GM10266 (cell line): ENCODE measurements at regions not wholly inside any gene's neighbourhood (a gene's known extent, or its start where the extent isn't known, plus 50 kb on each side); places are given as distances from the start of the nearest gene placed in this dataset.

Source experiments
- DNase-seq: peaks from one replicate; pipeline ENCODE4 v3.0.0; 2012; ENCODE audit errors: extremely low spot score
- TF ChIP-seq, protein P1 (sequence below): IDR thresholded peaks from 2 replicates; pipeline ENCODE4 v1.5.1; 2012; ENCODE audit warnings: mild to moderate bottlenecking, low read depth; ENCODE audit not compliant: control insufficient read depth, insufficient read depth; ENCODE audit errors: missing control alignments

GRCh38 chr10:69684020-69684980 is 54.3 kb downstream of the FAM241B start:
- TF ChIP-seq, protein P1, sequence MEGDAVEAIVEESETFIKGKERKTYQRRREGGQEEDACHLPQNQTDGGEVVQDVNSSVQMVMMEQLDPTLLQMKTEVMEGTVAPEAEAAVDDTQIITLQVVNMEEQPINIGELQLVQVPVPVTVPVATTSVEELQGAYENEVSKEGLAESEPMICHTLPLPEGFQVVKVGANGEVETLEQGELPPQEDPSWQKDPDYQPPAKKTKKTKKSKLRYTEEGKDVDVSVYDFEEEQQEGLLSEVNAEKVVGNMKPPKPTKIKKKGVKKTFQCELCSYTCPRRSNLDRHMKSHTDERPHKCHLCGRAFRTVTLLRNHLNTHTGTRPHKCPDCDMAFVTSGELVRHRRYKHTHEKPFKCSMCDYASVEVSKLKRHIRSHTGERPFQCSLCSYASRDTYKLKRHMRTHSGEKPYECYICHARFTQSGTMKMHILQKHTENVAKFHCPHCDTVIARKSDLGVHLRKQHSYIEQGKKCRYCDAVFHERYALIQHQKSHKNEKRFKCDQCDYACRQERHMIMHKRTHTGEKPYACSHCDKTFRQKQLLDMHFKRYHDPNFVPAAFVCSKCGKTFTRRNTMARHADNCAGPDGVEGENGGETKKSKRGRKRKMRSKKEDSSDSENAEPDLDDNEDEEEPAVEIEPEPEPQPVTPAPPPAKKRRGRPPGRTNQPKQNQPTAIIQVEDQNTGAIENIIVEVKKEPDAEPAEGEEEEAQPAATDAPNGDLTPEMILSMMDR, result no peak
- DNase-seq, result no peak

DNA sequence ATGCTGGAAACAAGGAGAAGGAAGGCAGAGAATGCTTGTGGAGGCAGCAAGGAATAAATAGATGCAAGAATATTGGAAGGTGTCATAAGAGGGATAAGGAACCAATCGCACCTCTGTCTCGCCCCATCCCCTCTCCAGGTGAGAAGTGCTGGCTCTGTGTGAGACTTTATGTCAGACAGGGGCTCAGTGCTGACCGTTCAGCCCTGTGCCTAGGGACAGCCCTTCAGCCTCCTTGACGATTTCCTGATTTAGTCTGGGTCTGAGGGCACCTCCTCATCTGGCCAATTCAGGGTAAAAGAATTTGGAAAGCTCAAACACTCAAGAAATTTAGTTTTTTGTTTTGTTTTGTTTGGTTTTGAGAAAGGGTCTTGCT is 54.9 kb downstream of the FAM241B start:
- TF ChIP-seq, protein P1, result no peak
- DNase-seq, result no peak

GRCh38 chr10:69685426-69685801 is 55.4 kb downstream of the FAM241B start:
- TF ChIP-seq, protein P1, result no peak
- DNase-seq, result no peak

GRCh38 chr10:69685802-69686585 is 55.9 kb downstream of the FAM241B start:
- DNase-seq, result no peak
- TF ChIP-seq, protein P1, result no peak

DNA sequence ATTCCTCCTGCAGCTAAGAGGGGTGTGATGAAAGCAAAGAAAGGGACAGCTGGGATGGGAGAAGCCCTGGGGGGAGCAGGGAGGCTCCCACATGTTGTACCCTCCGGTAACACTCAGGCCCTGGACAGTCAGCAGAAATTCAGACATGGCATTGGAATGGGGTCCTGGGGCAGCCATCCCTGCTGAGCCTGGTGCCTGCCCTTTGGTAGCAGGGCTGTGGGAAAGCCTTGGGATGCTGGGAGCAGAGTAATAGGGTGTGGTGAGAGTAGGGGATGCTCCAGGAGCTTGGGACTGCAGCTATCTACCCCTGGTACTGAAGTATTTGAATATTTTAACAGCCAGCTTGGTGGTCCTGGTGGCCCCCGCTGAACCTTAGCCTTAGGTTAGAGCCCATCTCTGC is 56.8 kb downstream of the FAM241B start:
- TF ChIP-seq, protein P1, result no peak
- DNase-seq, result no peak

- TF ChIP-seq, protein P1, result no peak
- no peak for DNase-seq
Observed at GRCh38 chr10:69687426-69687825, 57.4 kb downstream of the FAM241B start.
